Panc1 (cell line): ENCODE measurements at regions not wholly inside any gene's neighbourhood (a gene's known extent, or its start where the extent isn't known, plus 50 kb on each side); places are given as distances from the start of the nearest gene placed in this dataset.
"Not testable (repeated sequence)": the region's sequence is repeated elsewhere in the genome, so short reads cannot be mapped to it uniquely, and the experiment has no call there.

ENCODE experiments used
- ATAC-seq: fragments of 200-7000 bp; cut with Tn5 transposase; 2 replicates; pipeline ENCODE4 v1.9.1; 2020; ENCODE audit warnings: mild to moderate bottlenecking, moderate library complexity
- BruUV-seq: library from RNA; stranded (reverse); fragments of 400-500 nt; replicated peaks from 2 replicates; lab custom pipeline; 2021; lab: Mats Ljungman, UMichigan
- CTCF ChIA-PET: fragments of 300-600 bp; sonication (Branson Sonifier 250); formaldehyde crosslinking; loops from one replicate; lab custom pipeline; 2022; ENCODE audit warnings: antibody characterized with exemption; lab: Charles Lee
- POLR2A ChIA-PET: fragments of 300-600 bp; sonication (Branson Sonifier 250); formaldehyde crosslinking; loops from one replicate; lab custom pipeline; 2022; ENCODE audit warnings: antibody characterized with exemption; lab: Charles Lee
- DNase-seq: peaks from one replicate; pipeline ENCODE4 v3.0.0-alpha.2; 2010; ENCODE audit warnings: low read depth, low spot score
- H3K27ac ChIP-seq: 2 replicates; pipeline ENCODE4 v1.5.1; 2011; ENCODE audit warnings: mild to moderate bottlenecking, low read length, inconsistent platforms
- H3K27me3 ChIP-seq: fragments of 200-500 bp; sonication (Bioruptor generic); 2 replicates; pipeline ENCODE4 v1.6.0; 2014; ENCODE audit warnings: low read length, inconsistent platforms; ENCODE audit not compliant: control insufficient read depth, insufficient read depth
- H3K36me3 ChIP-seq: fragments of 200-500 bp; sonication (Bioruptor generic); 2 replicates; pipeline ENCODE4 v1.5.1; 2014; ENCODE audit warnings: inconsistent platforms, mild to moderate bottlenecking, low read length, moderate library complexity; ENCODE audit not compliant: control insufficient read depth, insufficient read depth
- H3K4me1 ChIP-seq: 2 replicates; pipeline ENCODE4 v1.5.1; 2011; ENCODE audit warnings: inconsistent platforms, mild to moderate bottlenecking, low read length, moderate library complexity; ENCODE audit not compliant: control insufficient read depth, insufficient read depth
- H3K4me3 ChIP-seq, 2 experiments: 2 replicates each; pipeline ENCODE4 v1.5.1; 2011 to 2012; ENCODE audit warnings: low read depth in 2 of 2, low read length in 2 of 2, mild to moderate bottlenecking in 2 of 2, inconsistent platforms in 1 of 2, moderate library complexity in 1 of 2
- H3K9me3 ChIP-seq: fragments of 200-500 bp; sonication (Bioruptor generic); 2 replicates; pipeline ENCODE4 v1.5.1; 2014; ENCODE audit warnings: low read depth, mild to moderate bottlenecking, inconsistent platforms, low read length, moderate library complexity; ENCODE audit not compliant: control insufficient read depth, insufficient read depth
- CTCF ChIP-seq: fragments of 450-650 bp; IDR thresholded peaks from 2 replicates; pipeline ENCODE4 v1.5.1; 2017; ENCODE audit warnings: mild to moderate bottlenecking
- POLR2AphosphoS5 ChIP-seq: IDR thresholded peaks from 2 replicates; pipeline ENCODE4 v1.6.1; 2012; ENCODE audit warnings: mild to moderate bottlenecking, low read depth, low read length, moderate library complexity
- REST ChIP-seq, 2 experiments: IDR thresholded peaks; 2 replicates each; pipeline ENCODE4 v1.6.1; 2011 to 2012; ENCODE audit warnings: low read depth in 2 of 2, control low read depth in 1 of 2, low read length in 1 of 2, mild to moderate bottlenecking in 1 of 2, moderate library complexity in 1 of 2; ENCODE audit not compliant: insufficient read depth in 1 of 2
- SIN3A ChIP-seq: IDR thresholded peaks from 2 replicates; pipeline ENCODE4 v1.6.1; 2012; ENCODE audit warnings: low read depth, mild to moderate bottlenecking, low read length, moderate library complexity, borderline replicate concordance; ENCODE audit not compliant: insufficient read depth
- TCF7L2 ChIP-seq: IDR thresholded peaks from 2 replicates; pipeline ENCODE4 v1.6.1; 2011; ENCODE audit warnings: mild to moderate bottlenecking, low read depth, low read length, inconsistent platforms
- in situ Hi-C: cut with HindIII; loops from 2 replicates; pipeline ENCODE4 v1.10.0; 2016; ENCODE audit warnings: low sequenced_read_pairs, low pct_unique_long_range_greater_than_20kb
- intact Hi-C: fragments of 100-400 bp; cut with micrococcal nuclease; formaldehyde crosslinking; loops from one replicate; pipeline ENCODE4 v1.10.0; 2022; ENCODE audit not compliant: unreplicated experiment

GRCh38 chr2:34785206-34785785 lies 1186.2 kb upstream of the FAM98A start:
- H3K27ac ChIP-seq, result no peak overlapping the region
- no peaks in the 10 kb centered on the region for H3K27me3 ChIP-seq
- intact Hi-C loops (no loop called here), in situ Hi-C loops (no loop called here)
- ATAC-seq (no peak), DNase-seq (no peak)
- POLR2A ChIA-PET, result no interaction called here
- H3K4me3 ChIP-seq, result no peak overlapping the region
- TF ChIP-seq POLR2AphosphoS5 (no peak), TCF7L2 (no peak), CTCF (no peak), REST (IDR thresholded peaks at IDR 0.05; ENCODE audit: insufficient read depth in 1 of 2, low read depth in 2 of 2, low read length in 1 of 2) (no peak), SIN3A (no peak)
- CTCF ChIA-PET, result no interaction called here
- no peaks in the 10 kb centered on the region for H3K36me3 ChIP-seq
- H3K4me1 ChIP-seq, result no peaks in the 10 kb centered on the region
- BruUV-seq, result no TSS peak
- no peaks in the 10 kb centered on the region for H3K9me3 ChIP-seq

GRCh38 chr2:34784701-34785100 lies 1185.6 kb upstream of the FAM98A start:
- Histone ChIP-seq H3K9me3 (no peaks in the 10 kb centered on the region), H3K27ac (no peak overlapping the region), H3K27me3 (no peaks in the 10 kb centered on the region), H3K4me1 (no peaks in the 10 kb centered on the region), H3K36me3 (no peaks in the 10 kb centered on the region), H3K4me3 (no peak overlapping the region)
- TF ChIP-seq SIN3A (no peak), CTCF (no peak), TCF7L2 (no peak), REST (IDR thresholded peaks at IDR 0.05; ENCODE audit: insufficient read depth in 1 of 2, low read depth in 2 of 2, low read length in 1 of 2) (no peak), POLR2AphosphoS5 (no peak)
- CTCF ChIA-PET, result no interaction called here
- POLR2A ChIA-PET, result no interaction called here
- in situ Hi-C loops (no loop called here), intact Hi-C loops (no loop called here)
- no TSS peak for BruUV-seq
- no peak for ATAC-seq
- DNase-seq, result no peak

- intact Hi-C loops, H3K27me3 ChIP-seq, H3K4me3 ChIP-seq, H3K9me3 ChIP-seq, H3K27ac ChIP-seq, DNase-seq, H3K36me3 ChIP-seq, POLR2A ChIA-PET, ATAC-seq, CTCF ChIA-PET, BruUV-seq, H3K4me1 ChIP-seq, in situ Hi-C loops: not testable (repeated sequence)
Measured at GRCh38 chr2:34750742-34751141, 1151.6 kb upstream of the FAM98A start.
